HAP-1 (cell line): ENCODE measurements at regions not wholly inside any gene's neighbourhood (a gene's known extent, or its start where the extent isn't known, plus 50 kb on each side); places are given as distances from the start of the nearest gene placed in this dataset.
"Not testable (repeated sequence)": the region's sequence is repeated elsewhere in the genome, so short reads cannot be mapped to it uniquely, and the experiment has no call there.

Source experiments
- DNase-seq, 2 experiments: peaks; one replicate each; pipeline ENCODE4 v3.0.0-alpha.2; 2016 to 2020; ENCODE audit warnings: low spot score in 2 of 2
- H3K27me3 ChIP-seq: fragments of 250-450 bp; sonication (Bioruptor Pico); 2 replicates; pipeline ENCODE4 v1.5.1; 2020; ENCODE audit warnings: low read depth, mild to moderate bottlenecking, moderate library complexity
- H3K36me3 ChIP-seq: fragments of 250-450 bp; sonication (Bioruptor Pico); replicated peaks from 2 replicates; pipeline ENCODE4 v1.5.1; 2020; ENCODE audit warnings: mild to moderate bottlenecking
- H3K4me1 ChIP-seq: fragments of 250-450 bp; sonication (Bioruptor Pico); 2 replicates; pipeline ENCODE4 v1.5.1; 2020; ENCODE audit warnings: mild to moderate bottlenecking
- H3K4me3 ChIP-seq: fragments of 250-450 bp; sonication (Bioruptor Pico); 2 replicates; pipeline ENCODE4 v1.5.1; 2020; ENCODE audit warnings: mild to moderate bottlenecking, moderate library complexity
- H3K9me3 ChIP-seq: fragments of 250-450 bp; sonication (Bioruptor Pico); 2 replicates; pipeline ENCODE4 v1.5.1; 2020; ENCODE audit warnings: mild to moderate bottlenecking, moderate library complexity
- in situ Hi-C: fragments of 300-500 bp; cut with MboI; formaldehyde crosslinking; loops from 3 replicates; pipeline ENCODE4 v1.14.3; 2020; ENCODE audit warnings: low sequenced_read_pairs, inconsistent platforms, mixed read lengths

DNA sequence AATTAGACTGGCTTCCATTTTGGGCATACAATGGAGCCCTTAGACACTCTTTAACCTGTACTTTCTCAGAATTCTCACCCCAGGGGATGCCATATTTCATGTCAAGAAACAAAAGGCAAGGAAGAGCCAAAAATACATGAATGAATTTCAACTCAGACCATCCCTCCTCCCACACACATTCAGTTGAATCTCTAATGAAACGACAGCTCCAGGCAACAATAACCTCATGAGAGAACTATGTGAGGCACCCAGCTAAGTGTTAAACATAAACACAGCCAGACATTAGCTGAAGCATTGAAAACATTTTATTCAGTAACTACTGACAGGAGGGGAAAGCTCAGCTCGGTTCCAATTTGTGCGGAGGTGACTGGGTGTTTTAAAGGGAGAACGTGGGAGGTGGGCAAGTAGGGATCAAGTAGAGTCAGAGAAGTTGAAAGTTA, 1359.1 kb upstream of the CDH9 start:
- Histone ChIP-seq H3K4me3 (no peak overlapping the region), H3K36me3 (no peaks in the 10 kb centered on the region), H3K4me1 (peaks cover 15% of the 10 kb centered on the region; the same call in 1 of the 2 replicates), H3K9me3 (no peaks in the 10 kb centered on the region), H3K27me3 (no peaks in the 10 kb centered on the region)
- DNase-seq, result peak; percentile 26 to 54
- in situ Hi-C loops, result no loop called here

DNA sequence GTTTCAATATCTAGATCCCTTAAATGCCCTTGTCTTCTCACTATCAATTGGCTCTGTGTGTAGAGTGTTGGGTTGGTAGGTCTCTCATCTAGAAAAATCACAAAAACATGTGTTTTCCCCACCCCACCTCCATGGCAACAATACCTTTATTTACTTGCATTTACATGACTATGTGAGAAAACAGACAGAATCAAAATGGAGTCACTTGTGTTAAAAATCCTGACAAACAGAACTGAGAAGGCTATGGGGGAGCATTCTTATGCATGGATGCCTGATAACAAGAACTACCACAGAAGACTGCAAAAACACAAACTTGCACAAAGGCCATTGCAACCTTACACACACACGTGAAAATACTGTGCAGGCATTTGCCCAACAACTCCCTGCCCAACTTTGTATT, 1352.9 kb upstream of the CDH9 start:
- in situ Hi-C loops, result no loop called here
- Histone ChIP-seq H3K4me1 (no peaks in the 10 kb centered on the region; the same call in 1 of the 2 replicates), H3K4me3 (no peak overlapping the region), H3K36me3 (no peaks in the 10 kb centered on the region), H3K9me3 (no peaks in the 10 kb centered on the region), H3K27me3 (no peaks in the 10 kb centered on the region)
- no peak for DNase-seq

DNA sequence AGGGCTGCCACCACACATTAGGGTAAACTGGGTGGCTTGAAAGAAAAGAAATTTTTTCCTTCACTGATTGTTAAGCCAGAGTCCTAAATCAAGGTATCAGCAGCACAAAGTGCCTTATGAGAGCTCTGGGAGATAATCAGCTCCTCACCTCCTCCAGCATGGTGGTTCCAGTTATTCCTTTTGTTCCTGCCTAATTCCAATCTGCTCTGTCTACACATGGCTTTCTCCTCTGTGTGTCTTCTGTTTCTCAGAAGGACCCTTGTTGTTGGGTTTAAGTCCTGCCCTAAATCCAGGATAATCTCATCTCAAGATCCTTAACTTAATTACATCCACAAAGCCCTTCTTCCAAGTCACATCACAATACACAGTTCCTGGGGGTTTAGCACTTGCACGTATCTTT, 1352.0 kb upstream of the CDH9 start:
- Histone ChIP-seq H3K9me3 (no peaks in the 10 kb centered on the region), H3K27me3 (no peaks in the 10 kb centered on the region), H3K4me1 (no peaks in the 10 kb centered on the region; the same call in 1 of the 2 replicates), H3K36me3 (no peaks in the 10 kb centered on the region), H3K4me3 (no peak overlapping the region)
- no peak for DNase-seq
- in situ Hi-C loops, result no loop called here

DNA sequence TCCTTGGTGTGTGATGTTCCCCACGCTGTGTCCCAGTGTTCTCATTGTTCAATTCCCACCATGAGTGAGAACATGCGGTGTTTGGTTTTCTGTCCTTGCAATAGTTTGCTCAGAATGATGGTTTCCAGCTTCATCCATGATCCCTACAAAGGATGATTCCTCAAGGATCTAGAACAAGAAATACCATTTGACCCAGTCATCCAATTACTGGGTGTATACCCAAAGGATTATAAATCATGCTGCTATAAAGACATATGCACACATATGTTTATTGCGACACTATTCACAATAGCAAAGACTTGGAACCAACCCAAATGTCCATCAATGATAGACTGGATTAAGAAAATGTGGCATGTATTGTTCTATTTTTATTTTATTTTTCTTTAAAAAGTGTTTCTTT, 1351.3 kb upstream of the CDH9 start:
- in situ Hi-C loops, result not testable (repeated sequence)

DNA sequence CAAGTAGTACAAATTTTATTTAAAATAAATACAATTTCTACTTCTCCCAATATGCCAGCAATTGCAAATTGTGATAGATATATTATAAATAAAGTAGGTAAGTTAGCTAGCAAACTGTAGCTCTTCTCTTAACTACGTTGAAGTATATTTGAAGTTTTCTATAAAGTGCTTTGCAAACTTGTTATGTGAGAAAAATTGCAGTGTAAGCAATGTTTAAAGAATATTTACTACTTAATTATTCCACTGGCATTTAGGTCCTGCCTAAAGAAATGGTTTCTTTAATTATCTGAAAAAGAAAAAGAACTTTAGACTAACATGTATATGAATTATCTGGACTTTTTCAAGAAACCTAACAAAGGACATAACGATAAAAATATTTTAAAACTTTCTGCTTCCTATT, 1350.0 kb upstream of the CDH9 start:
- no peaks in the 10 kb centered on the region for H3K36me3 ChIP-seq
- no peaks in the 10 kb centered on the region; the same call in 1 of the 2 replicates for H3K4me1 ChIP-seq
- H3K4me3 ChIP-seq, result no peak overlapping the region
- no peak for DNase-seq
- no peaks in the 10 kb centered on the region for H3K9me3 ChIP-seq
- no peaks in the 10 kb centered on the region for H3K27me3 ChIP-seq
- in situ Hi-C loops, result no loop called here

More for the DNA sequence above, 1351.3 kb upstream of the CDH9 start:
- H3K9me3 ChIP-seq, H3K4me3 ChIP-seq, H3K36me3 ChIP-seq, H3K27me3 ChIP-seq, DNase-seq, H3K4me1 ChIP-seq: not testable (repeated sequence)

DNA sequence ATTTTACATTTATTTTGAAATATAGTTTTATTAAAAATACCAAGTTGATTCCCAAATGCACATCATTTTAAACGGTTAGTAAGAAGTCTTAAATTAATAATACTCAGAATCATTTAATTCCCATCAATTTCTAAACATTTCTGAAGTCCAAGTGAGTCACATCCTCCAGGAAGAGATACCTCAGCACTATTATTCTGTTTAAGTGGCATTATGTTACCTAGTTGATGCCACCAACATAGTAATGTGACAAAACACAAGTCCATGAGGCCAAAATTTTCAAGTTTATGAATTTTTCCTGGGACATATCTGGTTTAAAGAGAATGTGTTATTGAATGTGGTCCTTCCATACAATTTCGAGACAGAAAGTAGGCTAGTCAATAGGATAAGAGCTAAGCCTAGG, 1348.3 kb upstream of the CDH9 start:
- H3K4me1 ChIP-seq, result no peaks in the 10 kb centered on the region; the same call in 1 of the 2 replicates
- no peak overlapping the region for H3K4me3 ChIP-seq
- DNase-seq, result no peak
- in situ Hi-C loops, result no loop called here
- H3K9me3 ChIP-seq, result no peaks in the 10 kb centered on the region
- no peaks in the 10 kb centered on the region for H3K27me3 ChIP-seq
- H3K36me3 ChIP-seq, result no peaks in the 10 kb centered on the region

DNA sequence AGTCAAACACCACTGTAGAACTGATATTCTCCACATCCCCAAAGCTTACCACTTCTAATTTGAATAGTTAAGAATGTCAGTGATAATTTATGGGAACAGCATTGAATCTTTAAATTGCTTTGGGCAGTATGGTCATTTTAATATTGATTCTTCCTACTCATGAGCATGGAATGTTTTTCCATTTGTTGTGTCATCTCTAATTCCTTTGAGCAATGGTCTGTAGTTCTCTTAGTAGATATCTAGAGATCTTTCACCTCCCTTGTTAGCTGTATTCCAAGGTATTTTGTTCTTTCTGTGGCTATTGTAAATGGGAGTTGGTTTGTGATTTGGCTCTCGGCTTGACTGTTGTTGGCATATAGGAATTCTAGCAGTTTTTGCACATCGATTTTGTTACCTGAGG, 1341.8 kb upstream of the CDH9 start:
- Histone ChIP-seq H3K4me1 (no peaks in the 10 kb centered on the region; the same call in 1 of the 2 replicates), H3K27me3 (no peaks in the 10 kb centered on the region), H3K4me3 (no peak overlapping the region), H3K9me3 (no peaks in the 10 kb centered on the region), H3K36me3 (no peaks in the 10 kb centered on the region)
- DNase-seq, result no peak
- in situ Hi-C loops, result no loop called here

DNA sequence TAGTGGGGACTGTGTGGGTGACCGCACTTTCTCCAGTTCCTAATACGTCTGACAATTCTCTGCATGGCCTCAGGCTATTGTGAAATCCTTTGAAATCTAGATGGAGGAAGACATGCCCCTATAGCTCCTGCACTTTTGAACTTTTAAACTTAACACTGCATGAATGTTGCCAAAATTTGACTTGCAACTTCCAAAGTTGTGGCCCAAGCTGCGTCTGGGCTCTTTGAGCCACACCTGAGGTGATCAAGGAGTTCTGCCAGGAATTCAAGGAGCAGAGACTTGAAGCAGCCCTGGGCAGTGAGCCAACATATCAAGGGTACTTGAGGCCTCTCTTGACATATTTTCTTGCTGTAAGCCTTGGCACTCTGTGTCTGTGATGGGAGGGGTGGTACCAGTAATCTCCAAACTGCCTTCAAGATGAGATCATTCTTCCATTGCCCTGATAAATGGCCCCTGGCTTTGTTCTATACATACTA, 1336.1 kb upstream of the CDH9 start:
- no peak overlapping the region for H3K4me3 ChIP-seq
- no peaks in the 10 kb centered on the region for H3K36me3 ChIP-seq
- H3K27me3 ChIP-seq, result no peaks in the 10 kb centered on the region
- in situ Hi-C loops, result no loop called here
- no peaks in the 10 kb centered on the region for H3K9me3 ChIP-seq
- peak in 1 of 2 experiments; percentile 10 for DNase-seq
- H3K4me1 ChIP-seq, result no peaks in the 10 kb centered on the region; the same call in 1 of the 2 replicates

DNA sequence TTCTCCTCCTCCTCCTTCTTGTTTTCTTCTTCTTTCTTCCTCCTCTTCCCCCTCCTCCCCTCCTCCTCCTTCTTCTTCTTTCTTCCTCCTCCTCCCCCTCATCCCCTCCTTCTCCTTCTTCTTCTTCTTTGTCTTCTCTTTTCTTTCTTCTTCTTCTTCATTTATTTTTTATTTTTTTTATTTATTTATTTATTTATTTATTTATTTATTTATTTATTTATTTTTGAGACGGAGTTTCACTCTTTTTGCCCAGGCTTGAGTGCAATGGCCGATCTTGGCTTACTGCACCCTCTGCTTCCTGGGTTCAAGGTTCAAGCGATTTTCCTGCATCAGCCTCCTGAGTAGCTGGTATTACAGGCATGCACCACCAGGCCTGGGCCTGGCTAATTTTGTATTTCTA, 1332.5 kb upstream of the CDH9 start:
- Histone ChIP-seq H3K4me1 (no peaks in the 10 kb centered on the region; the same call in 1 of the 2 replicates), H3K4me3 (no peak overlapping the region), H3K27me3 (no peaks in the 10 kb centered on the region), H3K36me3 (no peaks in the 10 kb centered on the region), H3K9me3 (no peaks in the 10 kb centered on the region)
- DNase-seq, result no peak
- in situ Hi-C loops, result no loop called here

DNA sequence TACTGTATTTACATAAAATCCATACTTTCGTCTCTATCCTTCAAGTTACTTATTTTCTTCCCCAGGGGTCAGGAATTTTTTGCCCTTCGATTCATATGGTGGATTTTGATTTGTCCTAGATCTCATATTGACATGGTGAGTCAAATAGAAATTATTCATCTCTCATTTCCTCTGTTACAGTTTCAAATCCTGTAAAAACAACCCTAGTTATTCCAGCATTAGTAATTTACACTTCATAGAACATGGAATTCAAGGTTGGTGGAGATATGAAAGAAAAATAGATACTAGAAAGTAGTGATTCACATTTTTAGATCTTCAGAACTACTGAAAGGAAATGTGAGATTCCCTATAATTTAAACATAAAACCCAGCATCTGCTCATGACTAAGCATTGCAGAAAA, 1331.0 kb upstream of the CDH9 start:
- Histone ChIP-seq H3K9me3 (no peaks in the 10 kb centered on the region), H3K27me3 (no peaks in the 10 kb centered on the region), H3K4me1 (no peaks in the 10 kb centered on the region), H3K4me3 (no peak overlapping the region), H3K36me3 (no peaks in the 10 kb centered on the region)
- in situ Hi-C loops, result no loop called here
- no peak for DNase-seq

DNA sequence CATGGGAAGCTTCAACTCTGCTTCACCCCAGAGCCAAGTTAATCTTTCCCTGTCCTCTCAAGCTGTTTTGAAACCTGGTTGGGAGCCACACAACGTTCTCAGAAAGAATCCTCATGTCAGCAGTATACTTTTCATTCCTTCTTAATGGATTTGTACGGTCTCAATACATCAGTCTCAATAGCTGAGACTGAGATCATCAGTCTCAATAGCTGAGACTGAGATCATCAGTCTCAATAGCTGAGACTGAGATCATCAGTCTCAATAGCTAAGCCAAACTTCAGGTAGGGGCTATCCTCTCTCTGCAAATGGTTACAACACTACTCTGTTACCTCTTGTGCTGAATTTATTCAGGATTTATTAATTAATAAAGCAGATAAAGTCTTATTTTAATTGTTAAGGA, 1317.4 kb upstream of the CDH9 start:
- peaks cover 2% of the 10 kb centered on the region; the same call in 1 of the 2 replicates for H3K9me3 ChIP-seq
- in situ Hi-C loops, result no loop called here
- H3K27me3 ChIP-seq, result no peaks in the 10 kb centered on the region
- no peaks in the 10 kb centered on the region for H3K36me3 ChIP-seq
- no peak overlapping the region for H3K4me3 ChIP-seq
- no peaks in the 10 kb centered on the region for H3K4me1 ChIP-seq
- no peak for DNase-seq

DNA sequence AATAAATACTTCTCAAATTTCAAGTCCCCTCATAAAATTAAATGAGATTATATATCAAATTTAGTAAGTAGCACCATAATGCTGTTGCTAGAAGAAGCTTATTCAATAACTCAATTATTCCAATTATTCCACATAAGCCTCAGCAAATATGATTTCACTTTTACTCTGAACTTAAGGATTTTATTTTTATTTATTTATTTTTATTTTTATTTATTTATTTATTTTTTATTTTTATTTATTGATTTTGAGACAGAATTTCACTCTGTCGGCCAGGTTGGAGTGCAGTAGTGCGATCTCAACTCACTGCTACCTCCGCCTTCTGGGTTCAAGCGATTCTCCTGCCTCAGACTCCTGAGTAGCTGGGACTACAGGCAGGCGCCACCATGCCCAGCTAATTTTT, 1308.3 kb upstream of the CDH9 start:
- H3K4me3 ChIP-seq, result no peak overlapping the region
- H3K4me1 ChIP-seq, result no peaks in the 10 kb centered on the region
- in situ Hi-C loops, result loop anchor here (25.0 kb wide), 1 partner anchor 391 kb away; no protein-coding TSS in a partner anchor
- peaks cover 1% of the 10 kb centered on the region; the same call in 1 of the 2 replicates for H3K9me3 ChIP-seq
- H3K27me3 ChIP-seq, result no peaks in the 10 kb centered on the region
- H3K36me3 ChIP-seq, result no peaks in the 10 kb centered on the region
- no peak for DNase-seq

DNA sequence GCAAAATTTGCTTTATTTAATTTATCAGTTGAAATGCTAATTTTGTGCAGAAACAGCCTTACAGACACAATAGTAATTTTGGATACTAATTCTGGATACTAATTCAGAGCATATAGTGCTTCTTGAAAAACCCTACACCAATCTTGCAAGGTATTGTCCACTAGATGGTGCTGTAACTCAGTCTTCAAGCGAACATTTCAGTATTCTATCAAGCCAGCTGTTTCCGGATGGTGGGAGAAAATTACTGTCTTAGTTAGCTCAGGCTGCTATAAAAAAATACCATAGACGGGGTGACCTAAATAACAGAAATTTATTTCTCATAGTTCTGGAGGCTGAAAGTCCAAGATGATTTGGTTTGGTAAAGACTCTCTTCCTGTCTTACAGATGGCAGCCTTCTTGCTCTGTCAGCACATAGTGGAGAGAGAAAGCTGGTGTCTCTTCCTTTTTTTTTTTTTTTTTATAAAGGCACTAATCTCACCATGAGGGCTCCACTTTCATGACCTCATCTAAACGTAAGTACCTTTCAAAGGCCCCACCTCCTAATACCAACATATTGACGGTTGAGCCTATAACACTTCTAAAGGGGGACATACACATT, 1306.5 kb upstream of the CDH9 start:
- no peak overlapping the region for H3K4me3 ChIP-seq
- no peaks in the 10 kb centered on the region for H3K4me1 ChIP-seq
- in situ Hi-C loops, result loop anchor here (25.0 kb wide), 1 partner anchor 392 kb away; no protein-coding TSS in a partner anchor
- no peaks in the 10 kb centered on the region for H3K9me3 ChIP-seq
- H3K27me3 ChIP-seq, result no peaks in the 10 kb centered on the region
- no peaks in the 10 kb centered on the region for H3K36me3 ChIP-seq
- DNase-seq, result peak; percentile 31 to 38

DNA sequence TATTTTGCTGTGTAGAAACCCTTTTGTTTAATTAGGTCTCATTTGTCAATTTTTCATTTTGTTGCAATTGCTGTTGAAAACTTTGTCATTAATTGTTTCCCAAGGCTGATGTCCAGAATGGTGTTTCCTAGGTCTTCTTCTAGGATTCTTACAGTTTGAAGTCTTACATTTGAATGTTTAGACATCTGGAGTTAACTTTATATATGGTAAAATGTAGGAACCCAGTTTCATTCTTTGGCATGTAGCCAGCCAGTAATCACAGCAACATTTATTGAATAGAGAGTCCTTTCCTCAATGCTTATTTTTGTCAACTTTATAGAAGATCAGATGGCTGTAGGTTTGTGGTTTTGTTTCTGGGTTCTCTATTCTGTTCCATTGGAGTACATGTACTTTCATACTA, 1290.8 kb upstream of the CDH9 start:
- no peak for DNase-seq
- no peak overlapping the region for H3K4me3 ChIP-seq
- H3K27me3 ChIP-seq, result no peaks in the 10 kb centered on the region
- no peaks in the 10 kb centered on the region for H3K36me3 ChIP-seq
- in situ Hi-C loops, result loop anchor here (25.0 kb wide), 1 partner anchor 408 kb away; no protein-coding TSS in a partner anchor
- H3K4me1 ChIP-seq, result no peaks in the 10 kb centered on the region
- H3K9me3 ChIP-seq, result no peaks in the 10 kb centered on the region
